ENCODE measurements at regions not wholly inside any gene's neighbourhood (a gene's known extent, or its start where the extent isn't known, plus 50 kb on each side); places are given as distances from the start of the nearest gene placed in this dataset.

DNA sequence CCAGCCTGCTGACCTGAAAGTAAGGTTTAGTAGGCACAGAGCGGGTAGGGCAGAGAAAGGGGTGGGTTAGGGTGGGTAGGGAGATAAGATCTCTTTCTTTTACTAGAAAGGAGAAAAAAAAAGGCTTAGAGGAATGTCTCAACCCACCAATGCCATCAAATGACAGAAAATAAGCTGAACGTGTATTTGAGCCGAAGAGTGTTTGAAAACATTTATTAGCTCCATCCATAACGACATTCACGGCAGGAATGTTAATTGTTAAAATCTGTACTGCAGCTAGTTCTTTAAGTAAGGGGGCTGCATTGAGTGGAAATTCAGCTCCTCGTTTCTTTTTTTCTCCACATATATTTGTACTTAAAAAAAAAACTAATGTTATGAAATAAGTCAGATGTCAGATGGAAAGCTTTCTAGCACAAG lies 63.7 kb upstream of the ARID5B start:
- WGBS, 2 donors: 40 to 43% methylated on average over 6 of the region's 6 CpGs
- DNase-seq: peak in 2 of 3 donors; percentile 66 to 72

DNA sequence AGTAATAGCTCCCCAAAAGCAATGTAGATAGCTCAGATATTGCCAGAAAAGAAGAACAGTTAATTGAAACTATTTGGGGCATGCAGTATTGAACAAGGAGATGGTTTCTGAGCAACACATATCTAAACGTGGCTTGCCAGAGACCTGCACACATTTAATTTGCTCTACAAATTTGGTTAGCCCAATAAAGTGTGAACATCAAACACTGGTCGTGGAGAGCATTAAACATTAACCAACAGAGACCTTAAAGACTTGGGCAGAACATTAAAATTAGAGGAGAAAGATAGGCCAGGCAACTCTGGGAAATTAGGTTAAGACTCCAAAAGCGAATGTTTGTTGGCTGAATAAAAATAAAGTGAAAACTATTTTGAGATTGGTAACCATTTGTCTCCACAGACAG lies 61.6 kb upstream of the ARID5B start:
- no peaks in the 10 kb centered on the region for H3K27me3 ChIP-seq (ENCODE audit: control insufficient read depth in 3 of 3, insufficient read depth in 3 of 3, low read length in 2 of 3)
- WGBS, 2 donors: 62 to 82% methylated on average over 3 of the region's 3 CpGs
- no peak overlapping the region for H3K4me3 ChIP-seq
- peaks cover 0 to 31% (median 10%) of the 10 kb centered on the region in 5 donors for H3K4me1 ChIP-seq (ENCODE audit: control insufficient read depth in 5 of 5, insufficient read depth in 5 of 5, low read length in 5 of 5)
- no peak overlapping the region for H3K9ac ChIP-seq (ENCODE audit: insufficient read depth in 1 of 2, low read length in 2 of 2)
- H3K9me3 ChIP-seq (ENCODE audit: control insufficient read depth in 4 of 4, insufficient read depth in 3 of 4, low read length in 3 of 4): no peaks in the 10 kb centered on the region
- DNase-seq (peak in 1 of 3 donors; percentile 58), ATAC-seq (ENCODE audit: insufficient read depth, low FRiP score) (no peak)
- peak overlapping the region in 1 of 2 donors; percentile 17 for H3K27ac ChIP-seq (ENCODE audit: low read depth in 1 of 2, low read length in 1 of 2)
- TF ChIP-seq, protein P1, sequence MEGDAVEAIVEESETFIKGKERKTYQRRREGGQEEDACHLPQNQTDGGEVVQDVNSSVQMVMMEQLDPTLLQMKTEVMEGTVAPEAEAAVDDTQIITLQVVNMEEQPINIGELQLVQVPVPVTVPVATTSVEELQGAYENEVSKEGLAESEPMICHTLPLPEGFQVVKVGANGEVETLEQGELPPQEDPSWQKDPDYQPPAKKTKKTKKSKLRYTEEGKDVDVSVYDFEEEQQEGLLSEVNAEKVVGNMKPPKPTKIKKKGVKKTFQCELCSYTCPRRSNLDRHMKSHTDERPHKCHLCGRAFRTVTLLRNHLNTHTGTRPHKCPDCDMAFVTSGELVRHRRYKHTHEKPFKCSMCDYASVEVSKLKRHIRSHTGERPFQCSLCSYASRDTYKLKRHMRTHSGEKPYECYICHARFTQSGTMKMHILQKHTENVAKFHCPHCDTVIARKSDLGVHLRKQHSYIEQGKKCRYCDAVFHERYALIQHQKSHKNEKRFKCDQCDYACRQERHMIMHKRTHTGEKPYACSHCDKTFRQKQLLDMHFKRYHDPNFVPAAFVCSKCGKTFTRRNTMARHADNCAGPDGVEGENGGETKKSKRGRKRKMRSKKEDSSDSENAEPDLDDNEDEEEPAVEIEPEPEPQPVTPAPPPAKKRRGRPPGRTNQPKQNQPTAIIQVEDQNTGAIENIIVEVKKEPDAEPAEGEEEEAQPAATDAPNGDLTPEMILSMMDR (IDR thresholded peaks at IDR 0.05; ENCODE audit: control extremely low read depth, extremely low read depth): no peak
- H3K36me3 ChIP-seq (ENCODE audit: control insufficient read depth in 4 of 4, insufficient read depth in 4 of 4, low read length in 4 of 4): no peaks in the 10 kb centered on the region

More for the DNA sequence above, 63.7 kb upstream of the ARID5B start:
- no peaks in the 10 kb centered on the region for H3K9me3 ChIP-seq (ENCODE audit: control insufficient read depth in 4 of 4, insufficient read depth in 3 of 4, low read length in 3 of 4)
- H3K4me1 ChIP-seq (ENCODE audit: control insufficient read depth in 5 of 5, insufficient read depth in 5 of 5, low read length in 5 of 5): peaks cover 0 to 31% (median 10%) of the 10 kb centered on the region in 5 donors
- no peak for ATAC-seq (ENCODE audit: insufficient read depth, low FRiP score)
- H3K27ac ChIP-seq (ENCODE audit: low read depth in 1 of 2, low read length in 1 of 2): no peak overlapping the region
- peak overlapping the region in 1 of 2 donors; percentile 51 for H3K9ac ChIP-seq (ENCODE audit: insufficient read depth in 1 of 2, low read length in 2 of 2)
- no peak overlapping the region for H3K4me3 ChIP-seq
- H3K36me3 ChIP-seq (ENCODE audit: control insufficient read depth in 4 of 4, insufficient read depth in 4 of 4, low read length in 4 of 4): no peaks in the 10 kb centered on the region
- H3K27me3 ChIP-seq (ENCODE audit: control insufficient read depth in 3 of 3, insufficient read depth in 3 of 3, low read length in 2 of 3): no peaks in the 10 kb centered on the region
- TF ChIP-seq, protein P1 (IDR thresholded peaks at IDR 0.05; ENCODE audit: control extremely low read depth, extremely low read depth): no peak

DNA sequence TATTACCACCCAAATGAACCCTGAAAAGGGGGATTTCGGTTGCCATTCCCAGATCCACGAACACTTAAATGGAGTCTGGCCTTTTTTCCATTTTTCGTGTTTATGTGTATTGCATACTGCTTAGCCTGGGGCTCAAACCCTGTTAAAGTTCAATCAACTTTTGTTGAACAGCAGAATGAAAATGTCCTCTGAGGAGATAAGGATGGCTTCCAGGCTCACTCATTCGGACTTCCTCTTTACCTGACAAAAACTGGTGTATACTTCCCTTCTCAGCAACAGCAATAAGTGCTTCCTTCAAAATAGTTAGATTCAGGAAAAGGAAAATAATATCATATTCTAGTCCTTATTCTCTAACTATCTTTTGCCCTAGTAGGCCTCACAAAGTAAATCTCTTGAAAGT lies 61.1 kb upstream of the ARID5B start:
- H3K4me3 ChIP-seq: no peak overlapping the region
- no peak overlapping the region for H3K9ac ChIP-seq (ENCODE audit: insufficient read depth in 1 of 2, low read length in 2 of 2)
- no peak overlapping the region for H3K27ac ChIP-seq (ENCODE audit: low read depth in 1 of 2, low read length in 1 of 2)
- DNase-seq (no peak), ATAC-seq (ENCODE audit: insufficient read depth, low FRiP score) (no peak)
- WGBS, 2 donors: 80 to 94% methylated on average over 4 of the region's 4 CpGs
- no peaks in the 10 kb centered on the region for H3K36me3 ChIP-seq (ENCODE audit: control insufficient read depth in 4 of 4, insufficient read depth in 4 of 4, low read length in 4 of 4)
- no peaks in the 10 kb centered on the region for H3K9me3 ChIP-seq (ENCODE audit: control insufficient read depth in 4 of 4, insufficient read depth in 3 of 4, low read length in 3 of 4)
- H3K4me1 ChIP-seq (ENCODE audit: control insufficient read depth in 5 of 5, insufficient read depth in 5 of 5, low read length in 5 of 5): peaks cover 0 to 28% (median 8%) of the 10 kb centered on the region in 5 donors
- TF ChIP-seq, protein P1 (IDR thresholded peaks at IDR 0.05; ENCODE audit: control extremely low read depth, extremely low read depth): no peak
- no peaks in the 10 kb centered on the region for H3K27me3 ChIP-seq (ENCODE audit: control insufficient read depth in 3 of 3, insufficient read depth in 3 of 3, low read length in 2 of 3)

DNA sequence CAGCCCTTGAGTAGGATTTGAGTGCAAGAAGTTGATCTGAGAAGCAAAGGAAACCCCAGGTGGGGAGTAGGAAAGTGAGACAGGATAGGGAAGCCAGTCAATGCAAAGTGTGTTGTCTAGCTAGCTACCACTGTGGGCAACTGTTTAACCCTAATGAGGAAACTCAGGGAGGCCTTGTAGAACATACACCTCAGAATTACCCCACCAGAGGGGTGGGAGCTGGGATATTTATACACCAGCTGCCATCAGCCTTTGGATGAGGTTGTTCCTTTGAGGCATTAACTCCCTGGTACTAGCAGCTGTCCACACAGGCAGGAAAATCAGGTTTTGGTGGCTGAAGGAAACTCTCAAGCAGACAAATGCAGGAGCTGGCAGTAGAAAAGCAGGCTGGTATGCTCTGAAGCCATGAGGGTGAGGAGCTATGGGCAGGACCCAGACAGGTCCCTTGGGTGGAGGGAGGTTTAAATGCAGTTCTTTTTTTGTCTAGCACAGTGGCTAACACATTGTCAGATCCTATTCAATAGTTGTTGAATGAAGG lies 60.1 kb upstream of the ARID5B start:
- Histone ChIP-seq H3K9me3 (ENCODE audit: control insufficient read depth in 4 of 4, insufficient read depth in 3 of 4, low read length in 3 of 4) (no peaks in the 10 kb centered on the region), H3K4me1 (ENCODE audit: control insufficient read depth in 5 of 5, insufficient read depth in 5 of 5, low read length in 5 of 5) (peaks cover 0 to 18% (median 0%) of the 10 kb centered on the region in 5 donors), H3K27me3 (ENCODE audit: control insufficient read depth in 3 of 3, insufficient read depth in 3 of 3, low read length in 2 of 3) (no peaks in the 10 kb centered on the region), H3K9ac (ENCODE audit: insufficient read depth in 1 of 2, low read length in 2 of 2) (no peak overlapping the region), H3K27ac (ENCODE audit: low read depth in 1 of 2, low read length in 1 of 2) (no peak overlapping the region), H3K4me3 (no peak overlapping the region), H3K36me3 (ENCODE audit: control insufficient read depth in 4 of 4, insufficient read depth in 4 of 4, low read length in 4 of 4) (no peaks in the 10 kb centered on the region)
- peak in 2 of 3 donors; percentile 17 to 50 for DNase-seq
- TF ChIP-seq, protein P1 (IDR thresholded peaks at IDR 0.05; ENCODE audit: control extremely low read depth, extremely low read depth): no peak
- no peak for ATAC-seq (ENCODE audit: insufficient read depth, low FRiP score)

All from lung (tissue), 11 donors.